ENCODE measurements at regions not wholly inside any gene's neighbourhood (a gene's known extent, or its start where the extent isn't known, plus 50 kb on each side); places are given as distances from the start of the nearest gene placed in this dataset.
"Not testable (repeated sequence)": the region's sequence is repeated elsewhere in the genome, so short reads cannot be mapped to it uniquely, and the experiment has no call there.

GRCh38 chr6:47180633-47181032, 129.1 kb downstream of the TNFRSF21 start:
- no peak for DNase-seq (ENCODE audit: extremely low read depth in 1 of 11, low read depth in 9 of 11, low spot score in 4 of 11)

GRCh38 chr6:47179286-47179685, 130.4 kb downstream of the TNFRSF21 start:
- no peak for DNase-seq (ENCODE audit: extremely low read depth in 1 of 11, low read depth in 9 of 11, low spot score in 4 of 11)

GRCh38 chr6:47175656-47176055, 133.5 kb upstream of the ADGRF1 start:
- DNase-seq (ENCODE audit: extremely low read depth in 1 of 11, low read depth in 9 of 11, low spot score in 4 of 11) = no peak

GRCh38 chr6:47174502-47175023, 132.4 kb upstream of the ADGRF1 start:
- no peak for DNase-seq (ENCODE audit: extremely low read depth in 1 of 11, low read depth in 9 of 11, low spot score in 4 of 11)

GRCh38 chr6:47174063-47174462, 131.9 kb upstream of the ADGRF1 start:
- not testable (repeated sequence) for DNase-seq (ENCODE audit: extremely low read depth in 1 of 11, low read depth in 9 of 11, low spot score in 4 of 11)

GRCh38 chr6:47173145-47173544, 131.0 kb upstream of the ADGRF1 start:
- DNase-seq (ENCODE audit: extremely low read depth in 1 of 11, low read depth in 9 of 11, low spot score in 4 of 11) = not testable (repeated sequence)

- no peak for DNase-seq (ENCODE audit: extremely low read depth in 1 of 11, low read depth in 9 of 11, low spot score in 4 of 11)
Measured at GRCh38 chr6:47170617-47170947, 128.4 kb upstream of the ADGRF1 start.

GRCh38 chr6:47169785-47170616, 127.9 kb upstream of the ADGRF1 start:
- DNase-seq (ENCODE audit: extremely low read depth in 1 of 11, low read depth in 9 of 11, low spot score in 4 of 11) = no peak

GRCh38 chr6:47168180-47168579, 126.0 kb upstream of the ADGRF1 start:
- peak in 2 of 11 donors; percentile 13 to 26 for DNase-seq (ENCODE audit: extremely low read depth in 1 of 11, low read depth in 9 of 11, low spot score in 4 of 11)

GRCh38 chr6:47165918-47166317, 123.8 kb upstream of the ADGRF1 start:
- DNase-seq (ENCODE audit: extremely low read depth in 1 of 11, low read depth in 9 of 11, low spot score in 4 of 11) = no peak

GRCh38 chr6:47164877-47165276, 122.7 kb upstream of the ADGRF1 start:
- DNase-seq (ENCODE audit: extremely low read depth in 1 of 11, low read depth in 9 of 11, low spot score in 4 of 11) = no peak

- DNase-seq (ENCODE audit: extremely low read depth in 1 of 11, low read depth in 9 of 11, low spot score in 4 of 11) = no peak
Measured at GRCh38 chr6:47163536-47163935, 121.4 kb upstream of the ADGRF1 start.

GRCh38 chr6:47162793-47163192, 120.7 kb upstream of the ADGRF1 start:
- DNase-seq (ENCODE audit: extremely low read depth in 1 of 11, low read depth in 9 of 11, low spot score in 4 of 11) = no peak

- no peak for DNase-seq (ENCODE audit: extremely low read depth in 1 of 11, low read depth in 9 of 11, low spot score in 4 of 11)
Measured at GRCh38 chr6:47162231-47162630, 120.1 kb upstream of the ADGRF1 start.

- DNase-seq (ENCODE audit: extremely low read depth in 1 of 11, low read depth in 9 of 11, low spot score in 4 of 11) = no peak
Measured at GRCh38 chr6:47161176-47161687, 119.1 kb upstream of the ADGRF1 start.

- DNase-seq (ENCODE audit: extremely low read depth in 1 of 11, low read depth in 9 of 11, low spot score in 4 of 11) = no peak
Measured at GRCh38 chr6:47160702-47161101, 118.6 kb upstream of the ADGRF1 start.

- no peak for DNase-seq (ENCODE audit: extremely low read depth in 1 of 11, low read depth in 9 of 11, low spot score in 4 of 11)
Measured at GRCh38 chr6:47159763-47160162, 117.6 kb upstream of the ADGRF1 start.

- no peak for DNase-seq (ENCODE audit: extremely low read depth in 1 of 11, low read depth in 9 of 11, low spot score in 4 of 11)
Measured at GRCh38 chr6:47157653-47158219, 115.6 kb upstream of the ADGRF1 start.

GRCh38 chr6:47157063-47157462, 114.9 kb upstream of the ADGRF1 start:
- no peak for DNase-seq (ENCODE audit: extremely low read depth in 1 of 11, low read depth in 9 of 11, low spot score in 4 of 11)

- no peak for DNase-seq (ENCODE audit: extremely low read depth in 1 of 11, low read depth in 9 of 11, low spot score in 4 of 11)
Measured at GRCh38 chr6:47156196-47156595, 114.1 kb upstream of the ADGRF1 start.

- DNase-seq (ENCODE audit: extremely low read depth in 1 of 11, low read depth in 9 of 11, low spot score in 4 of 11) = no peak
Measured at GRCh38 chr6:47153404-47153755, 111.2 kb upstream of the ADGRF1 start.
